SK-N-SH treated with all-trans-retinoic acid at 6 μM for 48 hours (cell line): ENCODE measurements at regions not wholly inside any gene's neighbourhood (a gene's known extent, or its start where the extent isn't known, plus 50 kb on each side); places are given as distances from the start of the nearest gene placed in this dataset.
A peak's percentile ranks its signal among the peaks of the same experiment; 100 is the strongest.

ENCODE experiments used
- ATAC-seq: fragments of 200-7000 bp; cut with Tn5 transposase; 3 replicates; pipeline ENCODE4 v1.9.1; 2020; ENCODE audit warnings: mild to moderate bottlenecking, moderate library complexity
- ARNTL ChIP-seq: fragments of 450-650 bp; formaldehyde crosslinking; IDR thresholded peaks from 2 replicates; pipeline ENCODE4 v1.5.0; 2020; ENCODE audit warnings: low read depth, mild to moderate bottlenecking, moderate library complexity, borderline replicate concordance
- BACH2 ChIP-seq: fragments of 250-450 bp; sonication (Bioruptor Pico); IDR thresholded peaks from 2 replicates; pipeline ENCODE4 v1.9.0; 2021; ENCODE audit warnings: mild to moderate bottlenecking, borderline replicate concordance
- CREB5 ChIP-seq: fragments of 250-450 bp; sonication (Bioruptor Pico); IDR thresholded peaks from 2 replicates; pipeline ENCODE4 v1.5.1; 2020; ENCODE audit warnings: low read depth, mild to moderate bottlenecking, moderate library complexity
- CSDC2 ChIP-seq: fragments of 250-450 bp; sonication (Bioruptor Pico); IDR thresholded peaks from 2 replicates; pipeline ENCODE4 v1.5.0; 2020; ENCODE audit warnings: mild to moderate bottlenecking, moderate library complexity
- CSRNP3 ChIP-seq: fragments of 250-450 bp; sonication (Bioruptor Pico); IDR thresholded peaks from 2 replicates; pipeline ENCODE4 v1.5.1; 2021; ENCODE audit warnings: mild to moderate bottlenecking, moderate library complexity
- ESRRG ChIP-seq: fragments of 250-450 bp; sonication (Bioruptor Pico); IDR thresholded peaks from 2 replicates; pipeline ENCODE4 v1.6.1; 2021; ENCODE audit warnings: mild to moderate bottlenecking
- ISL1 ChIP-seq: fragments of 250-450 bp; sonication (Bioruptor Pico); IDR thresholded peaks from 2 replicates; pipeline ENCODE4 v2.1.2; 2022; ENCODE audit warnings: mild to moderate bottlenecking, moderate library complexity
- OSR1 ChIP-seq: fragments of 250-450 bp; sonication (Bioruptor Pico); IDR thresholded peaks from 2 replicates; pipeline ENCODE4 v1.8.0; 2022; ENCODE audit warnings: moderate library complexity, mild to moderate bottlenecking, inconsistent platforms
- PATZ1 ChIP-seq: fragments of 250-450 bp; sonication (Bioruptor Pico); IDR thresholded peaks from 2 replicates; pipeline ENCODE4 v1.8.0; 2020; ENCODE audit warnings: mild to moderate bottlenecking, moderate library complexity, borderline replicate concordance
- POU6F1 ChIP-seq: fragments of 250-450 bp; sonication (Bioruptor Pico); IDR thresholded peaks from 2 replicates; pipeline ENCODE4 v1.8.0; 2021; ENCODE audit warnings: low read depth, mild to moderate bottlenecking, moderate library complexity, borderline replicate concordance
- PPARA ChIP-seq: fragments of 250-450 bp; sonication (Bioruptor Pico); IDR thresholded peaks from 2 replicates; pipeline ENCODE4 v1.5.0; 2020; ENCODE audit warnings: mild to moderate bottlenecking, borderline replicate concordance
- RARB ChIP-seq: fragments of 250-450 bp; sonication (Bioruptor Pico); IDR thresholded peaks from 2 replicates; pipeline ENCODE4 v1.8.0; 2021; ENCODE audit warnings: mild to moderate bottlenecking, moderate library complexity
- SNAI2 ChIP-seq: fragments of 250-450 bp; sonication (Bioruptor Pico); IDR thresholded peaks from 2 replicates; pipeline ENCODE4 v1.5.0; 2020; ENCODE audit warnings: mild to moderate bottlenecking, moderate library complexity
- TCF4 ChIP-seq: fragments of 250-450 bp; sonication (Bioruptor Pico); IDR thresholded peaks from 2 replicates; pipeline ENCODE4 v1.8.0; 2021; ENCODE audit warnings: mild to moderate bottlenecking, moderate library complexity, borderline replicate concordance
- TOX ChIP-seq: fragments of 250-450 bp; sonication (Bioruptor Pico); IDR thresholded peaks from 2 replicates; pipeline ENCODE4 v1.8.0; 2021; ENCODE audit warnings: mild to moderate bottlenecking, moderate library complexity, borderline replicate concordance
- ZC3H10 ChIP-seq: fragments of 250-450 bp; sonication (Bioruptor Pico); IDR thresholded peaks from 2 replicates; pipeline ENCODE4 v1.5.1; 2021; ENCODE audit warnings: mild to moderate bottlenecking, moderate library complexity
- ZFP3 ChIP-seq: fragments of 250-450 bp; sonication (Bioruptor Pico); IDR thresholded peaks from 2 replicates; pipeline ENCODE4 v1.5.0; 2020; ENCODE audit warnings: mild to moderate bottlenecking, moderate library complexity
- ZFP30 ChIP-seq: fragments of 450-650 bp; formaldehyde crosslinking; IDR thresholded peaks from 2 replicates; pipeline ENCODE4 v1.5.0; 2022; ENCODE audit warnings: mild to moderate bottlenecking, moderate library complexity
- ZNF565 ChIP-seq: fragments of 450-650 bp; formaldehyde crosslinking; conservative IDR thresholded peaks from 2 replicates; pipeline ENCODE4 v1.5.0; 2020; ENCODE audit warnings: low read depth, mild to moderate bottlenecking, moderate library complexity
- ZNF70 ChIP-seq: fragments of 450-650 bp; formaldehyde crosslinking; IDR thresholded peaks from 2 replicates; pipeline ENCODE4 v1.5.0; 2020; ENCODE audit warnings: mild to moderate bottlenecking, moderate library complexity
- ZNF8 ChIP-seq: fragments of 450-650 bp; formaldehyde crosslinking; IDR thresholded peaks from 2 replicates; pipeline ENCODE4 v1.5.0; 2020; ENCODE audit warnings: mild to moderate bottlenecking, moderate library complexity

GRCh38 chr3:168216851-168217250, 121.1 kb upstream of the GOLIM4 start:
- ATAC-seq, result no peak
- TF ChIP-seq ZNF8 (CRISPR knock-in tag), result no peak
- TF ChIP-seq, all 23 proteins: peak for 0

GRCh38 chr3:168213920-168214319, 118.2 kb upstream of the GOLIM4 start:
- peak; percentile 34; the same call in 2 of the 3 replicates for ATAC-seq

GRCh38 chr3:168212664-168213285, 117.1 kb upstream of the GOLIM4 start:
- TF ChIP-seq ZFP30 (no peak), POU6F1 (CRISPR knock-in tag) (no peak), CSRNP3 (CRISPR knock-in tag) (no peak), ARNTL (no peak), ZFP3 (CRISPR knock-in tag) (no peak), BACH2 (CRISPR knock-in tag) (no peak), ZC3H10 (CRISPR knock-in tag) (no peak), CREB5 (CRISPR knock-in tag) (no peak), OSR1 (CRISPR knock-in tag) (no peak), ZNF8 (CRISPR knock-in tag) (no peak), ISL1 (CRISPR knock-in tag) (no peak), ESRRG (CRISPR knock-in tag) (no peak), ZNF565 (CRISPR knock-in tag) (no peak), RARB (no peak), PPARA (CRISPR knock-in tag) (no peak), TOX (CRISPR knock-in tag) (no peak)
- no peak for ATAC-seq

More at GRCh38 chr3:168213920-168214319, 118.2 kb upstream of the GOLIM4 start:
- no peak for TF ChIP-seq ESRRG (CRISPR knock-in tag)
- TF ChIP-seq ZNF8 (CRISPR knock-in tag), result no peak
- TF ChIP-seq PPARA (CRISPR knock-in tag), result no peak
- TF ChIP-seq PATZ1, result no peak
- no peak for TF ChIP-seq ZFP3 (CRISPR knock-in tag)
- no peak for TF ChIP-seq ARNTL
- no peak for TF ChIP-seq ZFP30
- TF ChIP-seq SNAI2 (CRISPR knock-in tag), result no peak
- no peak for TF ChIP-seq OSR1 (CRISPR knock-in tag)
- TF ChIP-seq ISL1 (CRISPR knock-in tag), result no peak
- no peak for TF ChIP-seq TOX (CRISPR knock-in tag)
- no peak for TF ChIP-seq TCF4 (CRISPR knock-in tag)
- no peak for TF ChIP-seq CSDC2 (CRISPR knock-in tag)
- no peak for TF ChIP-seq RARB
- no peak for TF ChIP-seq ZC3H10 (CRISPR knock-in tag)
- no peak for TF ChIP-seq CREB5 (CRISPR knock-in tag)
- TF ChIP-seq BACH2 (CRISPR knock-in tag), result no peak
- TF ChIP-seq ZNF70 (CRISPR knock-in tag), result no peak
